GM23338 (cell line): ENCODE measurements at regions not wholly inside any gene's neighbourhood (a gene's known extent, or its start where the extent isn't known, plus 50 kb on each side); places are given as distances from the start of the nearest gene placed in this dataset.

ENCODE experiments used
- ATAC-seq: fragments of 200-7000 bp; cut with Tn5 transposase; 3 replicates; pipeline ENCODE4 v1.9.1; 2020
- DNase-seq: peaks from one replicate; pipeline ENCODE4 v3.0.0-alpha.2; 2015; ENCODE audit warnings: low spot score
- H2AFZ ChIP-seq: fragments of 200-600 bp; sonication (generic); 2 replicates; pipeline ENCODE4 v1.8.0; 2016; ENCODE audit warnings: antibody characterized with exemption, mild to moderate bottlenecking, moderate library complexity
- H3F3A ChIP-seq: fragments of 200-600 bp; sonication (generic); replicated peaks from 2 replicates; pipeline ENCODE4 v1.8.0; 2017; ENCODE audit warnings: antibody characterized with exemption, mixed run types, low read depth
- H3K27ac ChIP-seq: fragments of 200-600 bp; sonication (generic); 2 replicates; pipeline ENCODE4 v1.6.1; 2016; ENCODE audit warnings: low read depth
- H3K27me3 ChIP-seq: fragments of 200-600 bp; sonication (generic); 2 replicates; pipeline ENCODE4 v1.8.0; 2016; ENCODE audit warnings: mild to moderate bottlenecking, mixed run types, moderate library complexity; ENCODE audit not compliant: insufficient read depth
- H3K36me3 ChIP-seq: fragments of 200-600 bp; sonication (generic); 2 replicates; pipeline ENCODE4 v1.8.0; 2016; ENCODE audit warnings: mild to moderate bottlenecking; ENCODE audit not compliant: insufficient read depth
- H3K4me1 ChIP-seq: fragments of 200-600 bp; sonication (generic); 2 replicates; pipeline ENCODE4 v1.8.0; 2016; ENCODE audit warnings: mild to moderate bottlenecking, moderate library complexity; ENCODE audit not compliant: insufficient read depth
- H3K4me2 ChIP-seq: fragments of 200-600 bp; sonication (generic); 2 replicates; pipeline ENCODE4 v1.7.1; 2017; ENCODE audit warnings: mixed run types
- H3K4me3 ChIP-seq: fragments of 200-600 bp; sonication (generic); 2 replicates; pipeline ENCODE4 v1.6.1; 2016; ENCODE audit warnings: mixed run types
- H3K79me2 ChIP-seq: fragments of 200-600 bp; sonication (generic); replicated peaks from 2 replicates; pipeline ENCODE4 v1.8.0; 2017; ENCODE audit warnings: mild to moderate bottlenecking; ENCODE audit not compliant: insufficient read depth
- H3K9me2 ChIP-seq: fragments of 200-600 bp; sonication (generic); 2 replicates; pipeline ENCODE4 v1.8.0; 2017; ENCODE audit not compliant: insufficient read depth
- H4K20me1 ChIP-seq: fragments of 200-600 bp; sonication (generic); replicated peaks from 2 replicates; pipeline ENCODE4 v1.8.0; 2017; ENCODE audit warnings: mild to moderate bottlenecking; ENCODE audit not compliant: insufficient read depth
- H3K27ac Mint-ChIP-seq: 2 replicates; pipeline ENCODE4 v1.8.0; 2020; ENCODE audit warnings: inconsistent platforms, mild to moderate bottlenecking, moderate library complexity, mixed read lengths
- H3K27me3 Mint-ChIP-seq: 3 replicates; pipeline ENCODE4 v1.8.0; 2022; ENCODE audit warnings: low read depth, mild to moderate bottlenecking, moderate library complexity, mixed read lengths, inconsistent platforms; ENCODE audit not compliant: insufficient read depth, poor library complexity
- H3K36me3 Mint-ChIP-seq: 3 replicates; pipeline ENCODE4 v1.8.0; 2021; ENCODE audit warnings: low read depth, mild to moderate bottlenecking, inconsistent platforms, moderate library complexity, mixed read lengths
- H3K4me1 Mint-ChIP-seq: 3 replicates; pipeline ENCODE4 v1.8.0; 2020; ENCODE audit warnings: mild to moderate bottlenecking, inconsistent platforms, mixed read lengths
- H3K4me3 Mint-ChIP-seq: 3 replicates; pipeline ENCODE4 v1.8.0; 2021; ENCODE audit warnings: moderate library complexity, mild to moderate bottlenecking, inconsistent platforms, mixed read lengths
- H3K9me3 Mint-ChIP-seq: 3 replicates; pipeline ENCODE4 v1.8.0; 2020; ENCODE audit warnings: moderate library complexity, mild to moderate bottlenecking, inconsistent platforms, mixed read lengths
- CREB1 ChIP-seq: fragments of 250-450 bp; sonication (Bioruptor Pico); IDR thresholded peaks from 2 replicates; pipeline ENCODE4 v1.5.0; 2020; ENCODE audit warnings: low read depth, mild to moderate bottlenecking, moderate library complexity
- EZH2 ChIP-seq: fragments of 200-600 bp; sonication (generic); IDR thresholded peaks from one replicate; pipeline ENCODE4 v1.8.0; 2017; ENCODE audit warnings: antibody characterized with exemption, mild to moderate bottlenecking, low read depth; ENCODE audit not compliant: unreplicated experiment
- EZH2phosphoT487 ChIP-seq: fragments of 200-600 bp; sonication (generic); IDR thresholded peaks from one replicate; pipeline ENCODE4 v1.8.1; 2018; ENCODE audit warnings: antibody characterized with exemption; ENCODE audit not compliant: unreplicated experiment
- JUNB ChIP-seq: IDR thresholded peaks from one replicate; pipeline ENCODE4 v1.6.1; 2016; ENCODE audit warnings: antibody characterized with exemption; ENCODE audit not compliant: unreplicated experiment
- NANOG ChIP-seq: IDR thresholded peaks from 2 replicates; pipeline ENCODE4 v1.6.1; 2016; ENCODE audit warnings: antibody characterized with exemption, borderline replicate concordance
- POLR2AphosphoS5 ChIP-seq: IDR thresholded peaks from 2 replicates; pipeline ENCODE4 v1.6.1; 2016; ENCODE audit warnings: antibody characterized with exemption, low read depth
- STAT1 ChIP-seq: IDR thresholded peaks from one replicate; pipeline ENCODE4 v1.6.1; 2016; ENCODE audit warnings: antibody characterized with exemption; ENCODE audit not compliant: unreplicated experiment
- ZNF114 ChIP-seq: fragments of 250-450 bp; sonication (Bioruptor Pico); IDR thresholded peaks from 2 replicates; pipeline ENCODE4 v1.5.0; 2020; ENCODE audit warnings: mild to moderate bottlenecking, moderate library complexity
- ZNF331 ChIP-seq: fragments of 250-450 bp; sonication (Bioruptor Pico); IDR thresholded peaks from 2 replicates; pipeline ENCODE4 v1.5.0; 2020; ENCODE audit warnings: low read depth, mild to moderate bottlenecking, moderate library complexity
- TF ChIP-seq, protein P1 (sequence below), 2 experiments: fragments of 200-600 bp in 1 of 2; sonication (generic) in 1 of 2; conservative IDR thresholded peaks; 2 replicates each; pipeline versions ENCODE4 v1.5.1 to v1.6.1; 2016 to 2017; ENCODE audit warnings: antibody characterized with exemption in 2 of 2, low read depth in 2 of 2, mild to moderate bottlenecking in 2 of 2, moderate library complexity in 1 of 2
- TF ChIP-seq, protein P2 (sequence below): IDR thresholded peaks from 2 replicates; pipeline ENCODE4 v1.6.1; 2016; ENCODE audit warnings: antibody characterized with exemption
- TF ChIP-seq, protein P3 (sequence below): IDR thresholded peaks from one replicate; pipeline ENCODE4 v1.6.1; 2018; ENCODE audit warnings: antibody characterized with exemption; ENCODE audit not compliant: unreplicated experiment

DNA sequence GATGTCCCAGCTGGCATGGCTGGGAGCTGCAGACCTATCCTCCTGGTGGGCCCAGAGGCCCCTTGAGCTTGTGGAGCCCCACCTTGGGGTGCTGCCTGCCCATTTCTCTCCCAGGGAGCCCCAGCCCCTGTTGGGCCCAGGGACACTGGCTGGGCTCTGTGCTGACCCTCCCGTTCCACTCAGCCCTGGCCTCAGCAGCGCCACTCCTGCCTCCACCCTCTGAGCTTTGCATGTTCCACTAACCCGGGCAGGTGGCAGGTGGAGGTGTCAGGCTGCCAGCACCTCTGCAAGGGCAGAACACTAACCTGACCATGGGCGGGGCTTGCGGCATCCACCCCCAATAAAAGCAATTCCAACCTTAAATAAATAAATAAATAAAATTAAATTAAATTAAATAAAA is 299.2 kb downstream of the LRIG3 start (continued):
- TF ChIP-seq STAT1: no peak
- TF ChIP-seq JUNB: no peak
- TF ChIP-seq, protein P1, sequence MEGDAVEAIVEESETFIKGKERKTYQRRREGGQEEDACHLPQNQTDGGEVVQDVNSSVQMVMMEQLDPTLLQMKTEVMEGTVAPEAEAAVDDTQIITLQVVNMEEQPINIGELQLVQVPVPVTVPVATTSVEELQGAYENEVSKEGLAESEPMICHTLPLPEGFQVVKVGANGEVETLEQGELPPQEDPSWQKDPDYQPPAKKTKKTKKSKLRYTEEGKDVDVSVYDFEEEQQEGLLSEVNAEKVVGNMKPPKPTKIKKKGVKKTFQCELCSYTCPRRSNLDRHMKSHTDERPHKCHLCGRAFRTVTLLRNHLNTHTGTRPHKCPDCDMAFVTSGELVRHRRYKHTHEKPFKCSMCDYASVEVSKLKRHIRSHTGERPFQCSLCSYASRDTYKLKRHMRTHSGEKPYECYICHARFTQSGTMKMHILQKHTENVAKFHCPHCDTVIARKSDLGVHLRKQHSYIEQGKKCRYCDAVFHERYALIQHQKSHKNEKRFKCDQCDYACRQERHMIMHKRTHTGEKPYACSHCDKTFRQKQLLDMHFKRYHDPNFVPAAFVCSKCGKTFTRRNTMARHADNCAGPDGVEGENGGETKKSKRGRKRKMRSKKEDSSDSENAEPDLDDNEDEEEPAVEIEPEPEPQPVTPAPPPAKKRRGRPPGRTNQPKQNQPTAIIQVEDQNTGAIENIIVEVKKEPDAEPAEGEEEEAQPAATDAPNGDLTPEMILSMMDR (conservative IDR thresholded peaks at IDR 0.05; ENCODE audit: low read depth in 2 of 2): no peak
- no peak for TF ChIP-seq ZNF114 (CRISPR knock-in tag)
- TF ChIP-seq CREB1 (CRISPR knock-in tag): no peak

DNA sequence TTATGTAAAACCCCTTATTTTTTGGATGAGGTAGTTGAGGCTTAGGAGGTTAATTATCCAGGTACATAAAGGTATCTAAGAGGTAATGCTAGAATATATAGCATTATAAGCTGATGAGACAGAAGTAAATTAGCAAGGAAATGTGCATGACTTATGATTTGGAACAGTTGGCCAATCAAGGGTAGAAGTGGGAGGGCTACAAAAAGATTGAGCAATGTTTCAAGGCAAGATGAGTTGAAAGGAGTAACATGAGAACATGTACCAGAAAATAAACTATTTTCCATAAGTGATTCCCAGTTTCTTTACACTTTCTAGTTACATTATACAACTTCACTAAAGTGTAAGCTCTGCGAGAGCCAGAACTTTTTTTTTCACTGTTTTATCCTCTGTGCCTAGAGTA is 290.9 kb downstream of the LRIG3 start:
- H3K79me2 ChIP-seq: no peaks in the 10 kb centered on the region
- Mint-ChIP-seq H3K27me3 (no peaks in the 10 kb centered on the region), H3K27ac (no peak overlapping the region), H3K4me1 (peaks cover 6% of the 10 kb centered on the region; the same call in 2 of the 3 replicates), H3K9me3 (peaks cover 7% of the 10 kb centered on the region; the same call in 1 of the 3 replicates), H3K36me3 (no peaks in the 10 kb centered on the region), H3K4me3 (no peak overlapping the region)
- DNase-seq (no peak), ATAC-seq (no peak)
- no peaks in the 10 kb centered on the region for H3K27me3 ChIP-seq
- no peak overlapping the region for H3K27ac ChIP-seq
- H3K4me3 ChIP-seq: no peak overlapping the region
- H4K20me1 ChIP-seq: no peaks in the 10 kb centered on the region
- H3K36me3 ChIP-seq: no peaks in the 10 kb centered on the region
- no peak overlapping the region for H2AFZ ChIP-seq
- H3F3A ChIP-seq: no peaks in the 10 kb centered on the region
- H3K4me2 ChIP-seq: no peak overlapping the region
- H3K9me2 ChIP-seq: 0 out of 2 replicates have a peak, but pooled peaks cover under 1% of the 10 kb centered on the region
- no peaks in the 10 kb centered on the region for H3K4me1 ChIP-seq
- TF ChIP-seq, protein P2, sequence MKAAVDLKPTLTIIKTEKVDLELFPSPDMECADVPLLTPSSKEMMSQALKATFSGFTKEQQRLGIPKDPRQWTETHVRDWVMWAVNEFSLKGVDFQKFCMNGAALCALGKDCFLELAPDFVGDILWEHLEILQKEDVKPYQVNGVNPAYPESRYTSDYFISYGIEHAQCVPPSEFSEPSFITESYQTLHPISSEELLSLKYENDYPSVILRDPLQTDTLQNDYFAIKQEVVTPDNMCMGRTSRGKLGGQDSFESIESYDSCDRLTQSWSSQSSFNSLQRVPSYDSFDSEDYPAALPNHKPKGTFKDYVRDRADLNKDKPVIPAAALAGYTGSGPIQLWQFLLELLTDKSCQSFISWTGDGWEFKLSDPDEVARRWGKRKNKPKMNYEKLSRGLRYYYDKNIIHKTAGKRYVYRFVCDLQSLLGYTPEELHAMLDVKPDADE: no peak
- TF ChIP-seq EZH2 (no peak), POLR2AphosphoS5 (no peak), JUNB (no peak), STAT1 (no peak), NANOG (no peak), EZH2phosphoT487 (no peak), ZNF331 (no peak), ZNF114 (CRISPR knock-in tag) (no peak), CREB1 (CRISPR knock-in tag) (no peak)
- TF ChIP-seq, protein P1 (conservative IDR thresholded peaks at IDR 0.05; ENCODE audit: low read depth in 2 of 2): no peak
- TF ChIP-seq, protein P3, sequence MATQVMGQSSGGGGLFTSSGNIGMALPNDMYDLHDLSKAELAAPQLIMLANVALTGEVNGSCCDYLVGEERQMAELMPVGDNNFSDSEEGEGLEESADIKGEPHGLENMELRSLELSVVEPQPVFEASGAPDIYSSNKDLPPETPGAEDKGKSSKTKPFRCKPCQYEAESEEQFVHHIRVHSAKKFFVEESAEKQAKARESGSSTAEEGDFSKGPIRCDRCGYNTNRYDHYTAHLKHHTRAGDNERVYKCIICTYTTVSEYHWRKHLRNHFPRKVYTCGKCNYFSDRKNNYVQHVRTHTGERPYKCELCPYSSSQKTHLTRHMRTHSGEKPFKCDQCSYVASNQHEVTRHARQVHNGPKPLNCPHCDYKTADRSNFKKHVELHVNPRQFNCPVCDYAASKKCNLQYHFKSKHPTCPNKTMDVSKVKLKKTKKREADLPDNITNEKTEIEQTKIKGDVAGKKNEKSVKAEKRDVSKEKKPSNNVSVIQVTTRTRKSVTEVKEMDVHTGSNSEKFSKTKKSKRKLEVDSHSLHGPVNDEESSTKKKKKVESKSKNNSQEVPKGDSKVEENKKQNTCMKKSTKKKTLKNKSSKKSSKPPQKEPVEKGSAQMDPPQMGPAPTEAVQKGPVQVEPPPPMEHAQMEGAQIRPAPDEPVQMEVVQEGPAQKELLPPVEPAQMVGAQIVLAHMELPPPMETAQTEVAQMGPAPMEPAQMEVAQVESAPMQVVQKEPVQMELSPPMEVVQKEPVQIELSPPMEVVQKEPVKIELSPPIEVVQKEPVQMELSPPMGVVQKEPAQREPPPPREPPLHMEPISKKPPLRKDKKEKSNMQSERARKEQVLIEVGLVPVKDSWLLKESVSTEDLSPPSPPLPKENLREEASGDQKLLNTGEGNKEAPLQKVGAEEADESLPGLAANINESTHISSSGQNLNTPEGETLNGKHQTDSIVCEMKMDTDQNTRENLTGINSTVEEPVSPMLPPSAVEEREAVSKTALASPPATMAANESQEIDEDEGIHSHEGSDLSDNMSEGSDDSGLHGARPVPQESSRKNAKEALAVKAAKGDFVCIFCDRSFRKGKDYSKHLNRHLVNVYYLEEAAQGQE: no peak
